ENCODE measurements at regions not wholly inside any gene's neighbourhood (a gene's known extent, or its start where the extent isn't known, plus 50 kb on each side); places are given as distances from the start of the nearest gene placed in this dataset.

DNA sequence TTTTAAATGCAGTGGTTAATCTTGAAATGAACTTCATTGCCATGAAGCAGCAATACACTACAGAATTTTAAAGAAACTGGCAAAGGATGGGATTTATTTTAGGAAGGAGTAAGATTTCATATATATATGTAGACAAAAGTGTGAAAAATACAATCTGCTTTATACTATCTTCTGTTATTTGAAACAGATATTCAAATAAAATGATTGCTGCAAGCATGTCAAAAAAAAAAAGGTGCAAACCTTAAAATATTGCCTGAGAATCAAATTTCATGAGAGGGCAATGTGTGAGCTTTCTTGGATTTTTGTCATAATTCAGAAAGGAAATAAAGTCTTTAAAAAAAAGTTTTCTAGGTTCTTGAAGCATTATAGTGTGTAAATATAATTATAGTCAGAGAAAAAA lies 705.0 kb upstream of the CDH10 start:
- POLR2A ChIA-PET (ENCODE audit: partially characterized antibody) = no interaction called here
- Histone ChIP-seq H4K5ac (ENCODE audit: insufficient read length, low read depth, low read length) (no peak overlapping the region), H3K4me1 (replicated peaks in 1 of 4; ENCODE audit: control insufficient read depth in 3 of 4, insufficient read depth in 4 of 4, low read length in 3 of 4) (no peaks in the 10 kb centered on the region)

More for the DNA sequence above, 705.0 kb upstream of the CDH10 start:
- no peak overlapping the region for H3K56ac ChIP-seq (replicated peaks; ENCODE audit: insufficient read length, low read depth, low read length)
- H2AK5ac ChIP-seq (ENCODE audit: low read depth, low read length) = no peak overlapping the region
- H4K20me1 ChIP-seq (replicated peaks in 1 of 2; ENCODE audit: control insufficient read depth in 1 of 2, insufficient read depth in 2 of 2, low read length in 2 of 2) = no peaks in the 10 kb centered on the region
- FAIRE-seq (no peak), DNase-seq (ENCODE audit: low read depth in 1 of 2, low spot score in 2 of 2) (no peak)
- H2BK20ac ChIP-seq (ENCODE audit: low read length) = no peak overlapping the region
- no peak overlapping the region for H3K9ac ChIP-seq (replicated peaks in 1 of 4; ENCODE audit: extremely low read depth in 1 of 4, low read depth in 3 of 4, low read length in 3 of 4)
- no peak overlapping the region for H2AFZ ChIP-seq (ENCODE audit: low read length)
- no peak overlapping the region for H3K23ac ChIP-seq (ENCODE audit: insufficient read length)
- H3K14ac ChIP-seq (ENCODE audit: insufficient read length) = no peak overlapping the region
- H2BK5ac ChIP-seq (ENCODE audit: low read depth, low read length) = no peak overlapping the region
- no peak overlapping the region for H3K4ac ChIP-seq (replicated peaks; ENCODE audit: insufficient read length, low read depth, low read length)
- no peaks in the 10 kb centered on the region for H3K23me2 ChIP-seq (ENCODE audit: low read depth, low read length)
- CTCF ChIA-PET (ENCODE audit: partially characterized antibody) = no interaction called here
- H3K27me3 ChIP-seq (replicated peaks in 1 of 4; ENCODE audit: control insufficient read depth in 3 of 4, extremely low read depth in 1 of 4, insufficient read depth in 3 of 4, low read length in 3 of 4) = no peaks in the 10 kb centered on the region
- no peak for TF ChIP-seq SAP30 (IDR thresholded peaks at IDR 0.05; ENCODE audit: insufficient read depth, insufficient replicate concordance, low read length)
- H2BK15ac ChIP-seq (ENCODE audit: low read length) = no peak overlapping the region
- no peak overlapping the region for H3K18ac ChIP-seq (ENCODE audit: extremely low read depth, low read length)
- no peak overlapping the region for H3K4me3 ChIP-seq (ENCODE audit: extremely low read depth in 1 of 4, insufficient read depth in 2 of 4, low read depth in 3 of 4, low read length in 4 of 4)
- no peaks in the 10 kb centered on the region; a peak in 1 of 8 replicates for H3K36me3 ChIP-seq (ENCODE audit: control insufficient read depth in 2 of 4, insufficient read depth in 4 of 4, low read length in 3 of 4)
- no peaks in the 10 kb centered on the region for H3K79me1 ChIP-seq (ENCODE audit: low read depth, low read length)
- H4K91ac ChIP-seq (replicated peaks; ENCODE audit: insufficient read length, low read length) = no peak overlapping the region
- no peak overlapping the region for H3K4me2 ChIP-seq (ENCODE audit: insufficient read depth in 1 of 2, low read depth in 2 of 2, low read length in 2 of 2)
- no peak overlapping the region for H2BK12ac ChIP-seq (ENCODE audit: low read depth, low read length)
- H3K79me2 ChIP-seq (ENCODE audit: control insufficient read depth in 1 of 2, insufficient read depth in 2 of 2, low read length in 2 of 2) = no peaks in the 10 kb centered on the region
- no peak overlapping the region for H4K8ac ChIP-seq (ENCODE audit: extremely low read depth, insufficient read depth, low read length)
- H2BK120ac ChIP-seq (replicated peaks; ENCODE audit: low read depth, low read length) = no peak overlapping the region
- H3K9me3 ChIP-seq (ENCODE audit: insufficient read depth in 2 of 2, low read depth in 1 of 2, low read length in 1 of 2) = no peaks in the 10 kb centered on the region
- H3K27ac ChIP-seq (ENCODE audit: low read depth, low read length) = no peak overlapping the region

Data from H1 (cell line).